Stimulated activated memory B cell treated with anti-CD40 and anti-IgM and Interleukin-4, amounts not matched to agents 10 μg/mL and 1 μg/mL and 100 μg/mL, for 72 hours (primary cell): ENCODE measurements at regions not wholly inside any gene's neighbourhood (a gene's known extent, or its start where the extent isn't known, plus 50 kb on each side); places are given as distances from the start of the nearest gene placed in this dataset.
"Not testable (repeated sequence)": the region's sequence is repeated elsewhere in the genome, so short reads cannot be mapped to it uniquely, and the experiment has no call there.

Experiments used
- ATAC-seq: fragments of 150-1000 bp; cut with Tn5 transposase; 2 replicates; pipeline ENCODE4 v1.10.0; 2021
- H3K27ac Mint-ChIP-seq: one replicate; pipeline ENCODE4 v1.8.0; 2022; ENCODE audit warnings: mild to moderate bottlenecking, mixed read lengths
- H3K27me3 Mint-ChIP-seq: one replicate; pipeline ENCODE4 v1.8.0; 2022; ENCODE audit warnings: mixed read lengths
- H3K36me3 Mint-ChIP-seq: one replicate; pipeline ENCODE4 v1.8.0; 2022; ENCODE audit warnings: mixed read lengths
- H3K4me1 Mint-ChIP-seq: one replicate; pipeline ENCODE4 v1.8.0; 2022; ENCODE audit warnings: mixed read lengths
- H3K4me3 Mint-ChIP-seq: one replicate; pipeline ENCODE4 v1.8.0; 2022; ENCODE audit warnings: mild to moderate bottlenecking, moderate library complexity, mixed read lengths
- H3K9me3 Mint-ChIP-seq: one replicate; pipeline ENCODE4 v1.8.0; 2022; ENCODE audit warnings: mixed read lengths

DNA sequence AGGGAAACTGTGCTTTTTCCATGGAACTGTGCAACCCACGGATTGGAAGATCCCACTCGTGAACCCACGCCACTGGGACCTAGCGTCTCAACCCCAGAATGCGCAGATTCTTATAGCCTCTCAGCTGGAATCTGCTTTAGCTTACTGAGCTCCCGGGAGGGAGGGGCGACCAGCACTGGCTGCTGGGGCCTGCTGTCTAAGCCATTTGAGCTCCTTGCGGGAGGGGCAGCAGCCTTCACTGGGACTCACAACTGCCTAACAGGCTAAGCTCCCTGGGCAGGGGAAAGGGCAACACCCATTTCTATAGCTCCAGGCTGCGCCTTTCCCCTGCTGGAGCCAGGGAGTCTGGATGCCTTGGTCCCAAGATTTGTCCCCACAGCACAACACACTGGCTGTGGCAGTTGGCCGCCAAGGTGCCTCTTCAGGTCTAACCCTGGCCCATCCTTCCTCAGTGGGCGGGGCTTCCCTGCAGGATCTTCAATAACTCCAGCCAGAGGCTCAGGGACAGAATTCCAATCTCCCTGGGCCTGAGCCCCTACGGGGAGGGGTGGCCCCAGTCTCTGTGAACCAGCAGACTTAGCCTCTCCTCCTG, 451.7 kb upstream of the PITX2 start:
- no peak for ATAC-seq

GRCh38 chr4:111076299-111076698, 453.4 kb upstream of the PITX2 start:
- not testable (repeated sequence) for H3K4me1 Mint-ChIP-seq, ATAC-seq, H3K27ac Mint-ChIP-seq, H3K36me3 Mint-ChIP-seq, H3K27me3 Mint-ChIP-seq, H3K4me3 Mint-ChIP-seq
- H3K9me3 Mint-ChIP-seq = peaks cover 13% of the 10 kb centered on the region

More for the DNA sequence above, 451.7 kb upstream of the PITX2 start:
- Mint-ChIP-seq H3K4me1 (no peaks in the 10 kb centered on the region), H3K36me3 (no peaks in the 10 kb centered on the region), H3K27me3 (no peaks in the 10 kb centered on the region), H3K4me3 (no peak overlapping the region), H3K27ac (no peak overlapping the region), H3K9me3 (peaks cover 10% of the 10 kb centered on the region)

- Mint-ChIP-seq H3K27ac (no peak overlapping the region), H3K27me3 (no peaks in the 10 kb centered on the region), H3K9me3 (no peaks in the 10 kb centered on the region), H3K36me3 (no peaks in the 10 kb centered on the region), H3K4me1 (no peaks in the 10 kb centered on the region), H3K4me3 (no peak overlapping the region)
- ATAC-seq = no peak
Measured at GRCh38 chr4:111108153-111108552, 485.3 kb upstream of the PITX2 start.

DNA sequence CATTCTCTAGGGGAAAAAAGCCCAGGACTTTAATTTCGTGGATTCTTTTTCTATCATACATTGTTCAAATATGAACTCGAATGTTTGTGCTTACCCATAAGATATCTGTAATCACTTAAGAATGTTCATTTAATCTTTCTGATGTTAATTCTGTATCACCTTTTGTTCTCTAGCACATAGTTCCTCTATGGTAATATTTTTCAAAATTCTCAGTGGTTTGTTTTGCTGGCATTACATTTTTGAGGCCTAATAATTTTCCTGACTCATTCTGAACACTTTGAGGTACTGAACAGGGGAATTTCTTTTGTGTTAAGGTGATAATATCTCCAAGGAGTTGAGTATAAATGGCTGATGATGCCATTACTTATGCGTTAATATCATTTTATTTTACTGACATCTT, 490.7 kb upstream of the PITX2 start:
- Mint-ChIP-seq H3K27ac (no peak overlapping the region), H3K9me3 (peaks cover 8% of the 10 kb centered on the region), H3K4me3 (no peak overlapping the region), H3K36me3 (no peaks in the 10 kb centered on the region), H3K27me3 (no peaks in the 10 kb centered on the region), H3K4me1 (no peaks in the 10 kb centered on the region)
- no peak for ATAC-seq

DNA sequence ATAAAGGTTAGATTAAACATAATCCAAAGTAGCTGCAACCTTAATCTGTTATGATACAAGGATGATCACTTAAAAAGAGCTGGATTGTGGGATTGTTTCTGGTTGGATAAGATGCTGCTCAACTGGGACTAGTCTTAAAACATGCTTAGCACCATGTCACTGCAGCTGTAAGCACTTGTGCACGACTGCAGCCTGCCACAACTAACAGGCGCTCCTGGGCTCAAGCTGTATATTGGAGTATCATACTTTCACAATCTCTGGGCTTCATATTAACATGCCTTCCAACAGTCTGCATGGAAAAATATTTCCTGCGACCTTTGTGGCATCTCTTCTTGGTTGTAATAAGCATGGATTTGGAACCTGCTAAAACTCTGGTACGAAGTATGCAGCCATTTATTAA, 493.0 kb upstream of the PITX2 start:
- no peak overlapping the region for H3K4me3 Mint-ChIP-seq
- peaks cover 11% of the 10 kb centered on the region for H3K9me3 Mint-ChIP-seq
- no peaks in the 10 kb centered on the region for H3K4me1 Mint-ChIP-seq
- ATAC-seq = no peak
- no peak overlapping the region for H3K27ac Mint-ChIP-seq
- H3K36me3 Mint-ChIP-seq = no peaks in the 10 kb centered on the region
- H3K27me3 Mint-ChIP-seq = no peaks in the 10 kb centered on the region

GRCh38 chr4:111120191-111120590, 497.3 kb upstream of the PITX2 start:
- Mint-ChIP-seq H3K9me3 (peaks cover 13% of the 10 kb centered on the region), H3K4me3 (no peak overlapping the region), H3K27ac (no peak overlapping the region), H3K4me1 (no peaks in the 10 kb centered on the region), H3K27me3 (no peaks in the 10 kb centered on the region), H3K36me3 (no peaks in the 10 kb centered on the region)
- ATAC-seq = no peak

DNA sequence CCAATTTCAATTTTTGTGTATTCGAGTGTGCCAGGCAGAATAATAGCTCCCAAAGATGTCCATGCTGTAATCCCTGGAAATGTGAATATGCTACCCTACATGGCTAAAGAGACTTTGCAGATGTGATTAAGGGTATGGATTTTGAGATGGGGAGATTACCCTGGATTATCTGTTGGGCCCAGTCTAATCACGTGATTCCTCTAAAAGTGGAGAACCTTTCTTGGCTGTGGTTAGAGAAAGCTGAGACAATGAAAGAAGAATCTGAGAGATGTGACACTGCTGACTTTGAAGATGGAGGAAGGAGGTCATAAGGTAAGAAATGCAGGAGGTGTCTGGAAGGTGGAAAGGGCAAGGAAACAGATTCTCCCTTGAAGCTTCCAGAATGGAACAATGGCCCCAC, 503.5 kb upstream of the PITX2 start:
- ATAC-seq = no peak
- peaks cover 8% of the 10 kb centered on the region for H3K9me3 Mint-ChIP-seq
- H3K4me3 Mint-ChIP-seq = no peak overlapping the region
- no peak overlapping the region for H3K27ac Mint-ChIP-seq
- no peaks in the 10 kb centered on the region for H3K36me3 Mint-ChIP-seq
- H3K4me1 Mint-ChIP-seq = no peaks in the 10 kb centered on the region
- H3K27me3 Mint-ChIP-seq = no peaks in the 10 kb centered on the region

DNA sequence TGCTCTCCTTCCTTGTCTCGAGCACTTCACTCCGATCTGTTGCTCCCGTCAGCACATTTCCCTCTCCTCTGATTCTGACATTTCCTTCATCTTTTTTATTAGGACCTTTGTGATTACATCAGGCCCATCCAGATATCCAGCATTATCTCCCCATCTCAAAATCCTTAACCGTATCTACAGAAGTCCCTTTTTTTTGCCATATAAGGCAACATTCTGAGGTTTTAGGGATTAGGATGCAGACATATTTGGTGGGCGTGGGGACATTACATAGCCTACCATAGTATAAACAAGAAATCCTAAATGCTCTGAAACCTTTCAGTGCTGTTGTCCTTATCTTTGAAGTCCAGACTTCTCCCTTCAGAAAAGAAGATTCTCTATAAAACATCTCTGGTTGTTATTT, 505.0 kb upstream of the PITX2 start:
- no peaks in the 10 kb centered on the region for H3K4me1 Mint-ChIP-seq
- H3K27me3 Mint-ChIP-seq = no peaks in the 10 kb centered on the region
- no peak overlapping the region for H3K4me3 Mint-ChIP-seq
- no peaks in the 10 kb centered on the region for H3K36me3 Mint-ChIP-seq
- H3K9me3 Mint-ChIP-seq = peaks cover 8% of the 10 kb centered on the region
- no peak overlapping the region for H3K27ac Mint-ChIP-seq
- no peak for ATAC-seq

DNA sequence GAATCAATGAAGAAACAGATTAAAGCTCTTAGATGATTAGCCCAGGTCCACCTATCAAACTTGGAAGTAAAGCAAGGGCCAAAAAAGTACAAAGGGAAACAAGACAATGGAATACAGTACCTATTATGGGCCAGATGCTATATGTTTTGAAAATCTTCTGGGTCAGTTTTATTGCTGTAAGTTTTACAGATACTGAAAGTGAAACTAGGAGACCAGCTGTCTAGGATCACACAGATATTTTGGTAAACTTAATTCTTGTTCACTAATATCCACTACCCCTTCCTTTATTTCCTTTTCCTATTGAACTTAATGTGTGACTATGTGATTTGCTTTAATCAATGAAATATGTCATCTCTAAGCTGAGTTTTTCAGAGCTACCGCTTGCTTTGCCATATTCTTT, 505.4 kb upstream of the PITX2 start:
- Mint-ChIP-seq H3K4me3 (no peak overlapping the region), H3K27me3 (no peaks in the 10 kb centered on the region), H3K9me3 (peaks cover 7% of the 10 kb centered on the region), H3K36me3 (no peaks in the 10 kb centered on the region), H3K27ac (no peak overlapping the region), H3K4me1 (no peaks in the 10 kb centered on the region)
- no peak for ATAC-seq

DNA sequence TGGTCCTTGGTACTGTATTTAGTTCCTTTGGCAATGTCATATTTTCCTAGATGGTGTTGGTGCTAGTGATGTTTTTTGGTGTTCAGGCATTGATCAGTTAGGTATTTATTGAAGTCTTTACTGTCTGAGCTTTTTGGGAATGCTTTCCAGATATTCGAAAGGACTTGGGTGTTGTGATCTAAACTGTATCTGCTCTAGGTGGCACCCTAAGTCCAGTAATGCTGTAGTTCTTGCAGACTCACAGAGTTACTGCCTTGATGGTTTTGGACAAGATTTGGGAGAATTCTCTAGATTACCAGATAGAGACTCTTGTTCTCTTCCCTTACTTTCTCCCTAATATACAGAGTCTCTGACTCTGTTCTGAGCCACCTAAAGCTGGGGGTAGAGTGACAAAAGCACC, 513.6 kb upstream of the PITX2 start:
- H3K9me3 Mint-ChIP-seq = no peaks in the 10 kb centered on the region
- no peak overlapping the region for H3K4me3 Mint-ChIP-seq
- no peaks in the 10 kb centered on the region for H3K36me3 Mint-ChIP-seq
- ATAC-seq = no peak
- no peaks in the 10 kb centered on the region for H3K4me1 Mint-ChIP-seq
- H3K27ac Mint-ChIP-seq = no peak overlapping the region
- no peaks in the 10 kb centered on the region for H3K27me3 Mint-ChIP-seq

DNA sequence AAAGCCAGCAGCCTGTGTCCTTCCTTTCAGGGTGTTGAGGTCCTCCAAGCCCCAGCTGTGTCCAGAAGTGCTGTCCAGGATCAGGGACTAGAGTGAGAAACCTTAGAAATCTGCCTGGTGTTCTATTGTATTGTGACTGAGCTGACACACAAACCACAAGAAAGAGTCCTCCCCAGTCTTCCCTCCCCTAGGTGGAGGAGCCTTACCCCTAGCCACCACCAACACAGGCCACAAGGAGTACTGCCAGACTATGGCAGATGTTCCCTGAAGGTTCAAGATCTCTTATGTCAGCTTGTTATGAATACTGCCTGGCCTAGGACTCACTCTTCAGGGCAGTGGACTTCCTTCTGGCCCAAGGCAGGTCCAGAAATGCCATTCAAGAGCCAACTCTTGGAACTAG, 514.1 kb upstream of the PITX2 start:
- no peak for ATAC-seq
- no peak overlapping the region for H3K4me3 Mint-ChIP-seq
- H3K9me3 Mint-ChIP-seq = no peaks in the 10 kb centered on the region
- no peaks in the 10 kb centered on the region for H3K27me3 Mint-ChIP-seq
- no peak overlapping the region for H3K27ac Mint-ChIP-seq
- no peaks in the 10 kb centered on the region for H3K4me1 Mint-ChIP-seq
- no peaks in the 10 kb centered on the region for H3K36me3 Mint-ChIP-seq

DNA sequence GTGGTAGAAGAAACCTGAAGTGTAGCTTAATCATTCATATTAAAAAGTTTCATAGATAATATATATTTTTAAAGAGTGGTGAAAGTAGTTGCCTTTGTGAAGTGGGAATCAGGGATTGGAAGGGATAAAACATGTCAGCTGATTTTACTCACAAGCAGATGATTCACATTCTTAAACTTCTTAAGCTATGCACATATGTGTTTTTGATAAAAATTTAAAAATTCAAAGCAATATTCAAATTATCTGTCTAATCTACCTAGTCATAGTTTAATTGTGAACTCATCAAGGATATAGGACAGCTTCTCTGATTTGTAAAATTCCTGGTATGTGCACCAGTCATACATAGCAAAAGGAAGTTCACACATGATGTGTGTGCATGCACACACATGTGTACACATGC, 520.6 kb upstream of the PITX2 start:
- H3K36me3 Mint-ChIP-seq = no peaks in the 10 kb centered on the region
- ATAC-seq = no peak
- peaks cover 8% of the 10 kb centered on the region for H3K9me3 Mint-ChIP-seq
- no peaks in the 10 kb centered on the region for H3K4me1 Mint-ChIP-seq
- no peak overlapping the region for H3K4me3 Mint-ChIP-seq
- H3K27me3 Mint-ChIP-seq = no peaks in the 10 kb centered on the region
- no peak overlapping the region for H3K27ac Mint-ChIP-seq

GRCh38 chr4:111154934-111155333, 532.1 kb upstream of the PITX2 start:
- H3K27ac Mint-ChIP-seq = no peak overlapping the region
- H3K9me3 Mint-ChIP-seq = peaks cover 2% of the 10 kb centered on the region
- H3K36me3 Mint-ChIP-seq = no peaks in the 10 kb centered on the region

GRCh38 chr4:111164556-111164955, 541.7 kb upstream of the PITX2 start:
- H3K36me3 Mint-ChIP-seq, H3K4me3 Mint-ChIP-seq, H3K27me3 Mint-ChIP-seq, ATAC-seq, H3K27ac Mint-ChIP-seq, H3K4me1 Mint-ChIP-seq: not testable (repeated sequence)
- H3K9me3 Mint-ChIP-seq = peaks cover 19% of the 10 kb centered on the region

More at GRCh38 chr4:111154934-111155333, 532.1 kb upstream of the PITX2 start:
- no peaks in the 10 kb centered on the region for H3K4me1 Mint-ChIP-seq
- no peak for ATAC-seq
- no peak overlapping the region for H3K4me3 Mint-ChIP-seq
- H3K27me3 Mint-ChIP-seq = no peaks in the 10 kb centered on the region

DNA sequence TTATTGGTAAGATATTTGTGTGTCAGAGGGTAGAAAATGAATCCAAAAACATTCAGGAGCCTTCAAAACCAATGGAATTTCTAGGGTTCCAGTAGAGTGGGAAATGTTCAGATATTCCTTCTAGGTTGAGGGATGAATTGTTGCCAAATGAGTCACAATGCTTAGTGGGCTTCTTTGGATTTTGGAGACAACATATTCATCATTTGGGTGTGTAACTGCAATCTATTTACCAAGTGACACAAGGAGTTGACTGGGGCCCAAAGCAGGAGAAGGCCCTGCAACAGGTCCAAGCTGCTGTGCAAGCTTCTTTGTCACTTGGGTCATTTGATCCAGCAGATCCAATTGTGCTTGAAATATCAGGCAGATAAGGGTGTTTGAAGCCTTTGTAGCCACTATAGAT, 551.5 kb upstream of the PITX2 start:
- Mint-ChIP-seq H3K27me3 (no peaks in the 10 kb centered on the region), H3K9me3 (no peaks in the 10 kb centered on the region), H3K27ac (no peak overlapping the region), H3K36me3 (no peaks in the 10 kb centered on the region), H3K4me1 (no peaks in the 10 kb centered on the region), H3K4me3 (no peak overlapping the region)
- ATAC-seq = no peak

- Mint-ChIP-seq H3K27ac (no peak overlapping the region), H3K4me3 (no peak overlapping the region), H3K9me3 (peaks cover under 1% of the 10 kb centered on the region), H3K27me3 (no peaks in the 10 kb centered on the region), H3K36me3 (no peaks in the 10 kb centered on the region), H3K4me1 (no peaks in the 10 kb centered on the region)
- no peak for ATAC-seq
Measured at GRCh38 chr4:111178231-111178630, 555.4 kb upstream of the PITX2 start.

GRCh38 chr4:111187108-111187507, 564.2 kb upstream of the PITX2 start:
- no peak for ATAC-seq
- peaks cover 2% of the 10 kb centered on the region for H3K9me3 Mint-ChIP-seq
- H3K36me3 Mint-ChIP-seq = no peaks in the 10 kb centered on the region
- H3K27ac Mint-ChIP-seq = no peak overlapping the region
- no peaks in the 10 kb centered on the region for H3K4me1 Mint-ChIP-seq
- H3K27me3 Mint-ChIP-seq = no peaks in the 10 kb centered on the region
- H3K4me3 Mint-ChIP-seq = no peak overlapping the region
